ENCODE measurements at regions not wholly inside any gene's neighbourhood (a gene's known extent, or its start where the extent isn't known, plus 50 kb on each side); places are given as distances from the start of the nearest gene placed in this dataset.

DNA sequence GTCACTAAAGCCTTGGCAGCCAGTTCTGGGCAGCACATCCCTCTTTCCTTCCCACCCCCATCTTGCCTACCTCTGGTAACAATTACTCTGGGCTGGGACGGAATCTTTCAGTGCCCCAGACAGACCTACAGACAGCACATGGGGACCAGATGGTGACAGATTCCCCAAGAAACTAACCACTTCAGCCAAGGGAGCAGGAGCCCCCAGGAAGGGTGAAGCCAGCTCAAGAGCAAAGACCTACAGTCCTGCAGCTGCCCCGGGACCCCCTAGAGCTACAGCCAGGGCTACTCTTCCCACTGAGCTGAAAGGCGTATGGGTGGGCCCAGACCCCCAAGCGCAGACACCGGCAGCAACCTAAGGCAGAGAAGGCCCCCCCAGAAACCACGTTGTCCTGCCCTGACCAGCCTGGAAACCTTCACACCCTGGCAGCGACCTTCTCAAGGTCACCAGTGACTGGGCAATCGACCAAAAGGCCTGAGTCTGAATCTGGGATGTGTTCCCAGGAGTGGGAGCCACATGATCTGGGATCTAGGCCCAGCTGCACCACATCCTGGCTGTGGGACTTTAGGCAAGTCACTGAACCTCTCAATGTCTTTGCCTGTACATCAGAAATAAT is 65.8 kb downstream of the LRRC32 start:
- no peaks in the 10 kb centered on the region for H3K23me2 ChIP-seq (ENCODE audit: low read depth, low read length)
- ChIA-PET POLR2A (ENCODE audit: partially characterized antibody) (no interaction called here), CTCF (ENCODE audit: partially characterized antibody) (interaction anchor here (1.0 to 1.1 kb wide), 2 partner anchors 23 to 65 kb away, joined by 3 read pairs; partner anchors contain the start of gene LRRC32)
- H2AK5ac ChIP-seq (ENCODE audit: low read depth, low read length) = no peak overlapping the region
- H2BK120ac ChIP-seq (replicated peaks; ENCODE audit: low read depth, low read length) = no peak overlapping the region
- no peak overlapping the region for H4K5ac ChIP-seq (ENCODE audit: insufficient read length, low read depth, low read length)
- no peak overlapping the region for H3K4me3 ChIP-seq (ENCODE audit: extremely low read depth in 1 of 4, insufficient read depth in 2 of 4, low read depth in 3 of 4, low read length in 4 of 4)
- no peaks in the 10 kb centered on the region for H3K79me2 ChIP-seq (ENCODE audit: control insufficient read depth in 1 of 2, insufficient read depth in 2 of 2, low read length in 2 of 2)
- H4K91ac ChIP-seq (replicated peaks; ENCODE audit: insufficient read length, low read length) = no peak overlapping the region
- WGBS, 2 experiments (ENCODE audit: extremely low coverage in 1 of 2, insufficient coverage in 1 of 2, insufficient read length in 1 of 2, insufficient replicate concordance in 2 of 2, low coverage in 1 of 2, low lambda C conversion rate in 2 of 2, missing lambda C conversion rate in 1 of 2) = 87% methylated on average over 8 of the region's 8 CpGs; no CpG with 5 or more reads in 1 of the 2 experiments
- DNase-seq (ENCODE audit: low read depth in 1 of 2, low spot score in 2 of 2) = no peak
- no peak overlapping the region for H3K4ac ChIP-seq (replicated peaks; ENCODE audit: insufficient read length, low read depth, low read length)
- H4K20me1 ChIP-seq (replicated peaks in 1 of 2; ENCODE audit: control insufficient read depth in 1 of 2, insufficient read depth in 2 of 2, low read length in 2 of 2) = no peaks in the 10 kb centered on the region
- no peak overlapping the region for H4K8ac ChIP-seq (ENCODE audit: extremely low read depth, insufficient read depth, low read length)
- peaks cover 0 to 4% (median 2%) of the 10 kb centered on the region in 4 experiments; a peak in 3 of 7 replicates for H3K4me1 ChIP-seq (replicated peaks in 1 of 4; ENCODE audit: control insufficient read depth in 3 of 4, insufficient read depth in 4 of 4, low read length in 3 of 4)
- no peaks in the 10 kb centered on the region for H3K27me3 ChIP-seq (replicated peaks in 1 of 4; ENCODE audit: control insufficient read depth in 3 of 4, extremely low read depth in 1 of 4, insufficient read depth in 3 of 4, low read length in 3 of 4)
- no peak overlapping the region for H2BK5ac ChIP-seq (ENCODE audit: low read depth, low read length)
- H3K18ac ChIP-seq (ENCODE audit: extremely low read depth, low read length) = no peak overlapping the region
- FAIRE-seq = no peak
- H3K9ac ChIP-seq (replicated peaks in 1 of 4; ENCODE audit: extremely low read depth in 1 of 4, low read depth in 3 of 4, low read length in 3 of 4) = no peak overlapping the region; a peak in 1 of 7 replicates
- no peak overlapping the region for H3K14ac ChIP-seq (ENCODE audit: insufficient read length)
- no peak overlapping the region for H2BK12ac ChIP-seq (ENCODE audit: low read depth, low read length)
- H3K36me3 ChIP-seq (ENCODE audit: control insufficient read depth in 2 of 4, insufficient read depth in 4 of 4, low read length in 3 of 4) = no peaks in the 10 kb centered on the region
- H3K27ac ChIP-seq (ENCODE audit: low read depth, low read length) = no peak overlapping the region
- H3K56ac ChIP-seq (replicated peaks; ENCODE audit: insufficient read length, low read depth, low read length) = no peak overlapping the region
- no peak overlapping the region for H2AFZ ChIP-seq (ENCODE audit: low read length)
- no peak overlapping the region for H2BK20ac ChIP-seq (ENCODE audit: low read length)
- H2BK15ac ChIP-seq (ENCODE audit: low read length) = no peak overlapping the region
- no peaks in the 10 kb centered on the region for H3K9me3 ChIP-seq (ENCODE audit: insufficient read depth in 2 of 2, low read depth in 1 of 2, low read length in 1 of 2)
- H3K4me2 ChIP-seq (ENCODE audit: insufficient read depth in 1 of 2, low read depth in 2 of 2, low read length in 2 of 2) = no peak overlapping the region
- H3K79me1 ChIP-seq (ENCODE audit: low read depth, low read length) = no peaks in the 10 kb centered on the region; the same call in 1 of the 2 replicates
- H3K23ac ChIP-seq (ENCODE audit: insufficient read length) = no peak overlapping the region
- TF ChIP-seq FOSL1 (IDR thresholded peaks at IDR 0.05; ENCODE audit: insufficient read depth, low read depth, low read length) (no peak), RAD21 (IDR thresholded peaks at IDR 0.05 in 1 of 2, conservative IDR thresholded peaks at IDR 0.05 in 1 of 2; ENCODE audit: low read depth in 2 of 2, low read length in 2 of 2) (no peak), POLR2AphosphoS5 (IDR thresholded peaks at IDR 0.05; ENCODE audit: low read depth, low read length) (no peak), CTBP2 (IDR thresholded peaks at IDR 0.05; ENCODE audit: borderline replicate concordance, insufficient read depth, insufficient read length, low read length) (no peak), YY1 (IDR thresholded peaks at IDR 0.05; ENCODE audit: low read depth, low read length) (no peak), RFX5 (IDR thresholded peaks at IDR 0.05; ENCODE audit: borderline replicate concordance, low read depth, low read length) (no peak), JUND (IDR thresholded peaks at IDR 0.05; ENCODE audit: low read length) (no peak)
- TF ChIP-seq, protein P1, sequence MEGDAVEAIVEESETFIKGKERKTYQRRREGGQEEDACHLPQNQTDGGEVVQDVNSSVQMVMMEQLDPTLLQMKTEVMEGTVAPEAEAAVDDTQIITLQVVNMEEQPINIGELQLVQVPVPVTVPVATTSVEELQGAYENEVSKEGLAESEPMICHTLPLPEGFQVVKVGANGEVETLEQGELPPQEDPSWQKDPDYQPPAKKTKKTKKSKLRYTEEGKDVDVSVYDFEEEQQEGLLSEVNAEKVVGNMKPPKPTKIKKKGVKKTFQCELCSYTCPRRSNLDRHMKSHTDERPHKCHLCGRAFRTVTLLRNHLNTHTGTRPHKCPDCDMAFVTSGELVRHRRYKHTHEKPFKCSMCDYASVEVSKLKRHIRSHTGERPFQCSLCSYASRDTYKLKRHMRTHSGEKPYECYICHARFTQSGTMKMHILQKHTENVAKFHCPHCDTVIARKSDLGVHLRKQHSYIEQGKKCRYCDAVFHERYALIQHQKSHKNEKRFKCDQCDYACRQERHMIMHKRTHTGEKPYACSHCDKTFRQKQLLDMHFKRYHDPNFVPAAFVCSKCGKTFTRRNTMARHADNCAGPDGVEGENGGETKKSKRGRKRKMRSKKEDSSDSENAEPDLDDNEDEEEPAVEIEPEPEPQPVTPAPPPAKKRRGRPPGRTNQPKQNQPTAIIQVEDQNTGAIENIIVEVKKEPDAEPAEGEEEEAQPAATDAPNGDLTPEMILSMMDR (IDR thresholded peaks at IDR 0.05; ENCODE audit: control extremely low read depth in 1 of 3, insufficient read depth in 1 of 3, low read depth in 1 of 3, low read length in 3 of 3) = no peak
- TF ChIP-seq, protein P2, sequence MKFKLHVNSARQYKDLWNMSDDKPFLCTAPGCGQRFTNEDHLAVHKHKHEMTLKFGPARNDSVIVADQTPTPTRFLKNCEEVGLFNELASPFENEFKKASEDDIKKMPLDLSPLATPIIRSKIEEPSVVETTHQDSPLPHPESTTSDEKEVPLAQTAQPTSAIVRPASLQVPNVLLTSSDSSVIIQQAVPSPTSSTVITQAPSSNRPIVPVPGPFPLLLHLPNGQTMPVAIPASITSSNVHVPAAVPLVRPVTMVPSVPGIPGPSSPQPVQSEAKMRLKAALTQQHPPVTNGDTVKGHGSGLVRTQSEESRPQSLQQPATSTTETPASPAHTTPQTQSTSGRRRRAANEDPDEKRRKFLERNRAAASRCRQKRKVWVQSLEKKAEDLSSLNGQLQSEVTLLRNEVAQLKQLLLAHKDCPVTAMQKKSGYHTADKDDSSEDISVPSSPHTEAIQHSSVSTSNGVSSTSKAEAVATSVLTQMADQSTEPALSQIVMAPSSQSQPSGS (IDR thresholded peaks at IDR 0.05; ENCODE audit: low read length) = no peak

Data from H1 (cell line).